Activated T-helper 1 cell treated with anti-CD3 and anti-CD28 coated beads, Interleukin-12 subunit alpha, Interleukin-12 subunit beta, Interleukin-2, Interleukin-4 antibody, amounts not matched to agents 30 ng/mL and 10 ng/mL and 1 ng/mL, durations not matched to agents 14 hours and 24 hours and 36 hours (primary cell): ENCODE measurements at regions not wholly inside any gene's neighbourhood (a gene's known extent, or its start where the extent isn't known, plus 50 kb on each side); places are given as distances from the start of the nearest gene placed in this dataset.

Experiments
- DNase-seq: peaks from one replicate; pipeline ENCODE4 v3.0.0; 2021; ENCODE audit warnings: low spot score
- H3K27ac Mint-ChIP-seq: one replicate; pipeline ENCODE4 v1.8.0; 2021; ENCODE audit warnings: mild to moderate bottlenecking, mixed read lengths
- H3K27me3 Mint-ChIP-seq: one replicate; pipeline ENCODE4 v1.8.0; 2022; ENCODE audit warnings: mild to moderate bottlenecking, moderate library complexity, mixed read lengths; ENCODE audit not compliant: insufficient read depth
- H3K36me3 Mint-ChIP-seq: one replicate; pipeline ENCODE4 v1.8.0; 2021; ENCODE audit warnings: low read depth, mixed read lengths
- H3K4me1 Mint-ChIP-seq: one replicate; pipeline ENCODE4 v1.8.0; 2021; ENCODE audit warnings: low read depth, mixed read lengths
- H3K4me3 Mint-ChIP-seq: one replicate; pipeline ENCODE4 v1.8.0; 2021; ENCODE audit warnings: mild to moderate bottlenecking, moderate library complexity, mixed read lengths
- H3K9me3 Mint-ChIP-seq: one replicate; pipeline ENCODE4 v1.8.0; 2021; ENCODE audit warnings: mixed read lengths
- intact Hi-C: fragments of 100-400 bp; cut with micrococcal nuclease; formaldehyde crosslinking; loops from one replicate; pipeline ENCODE4 v1.15.1; 2024

DNA sequence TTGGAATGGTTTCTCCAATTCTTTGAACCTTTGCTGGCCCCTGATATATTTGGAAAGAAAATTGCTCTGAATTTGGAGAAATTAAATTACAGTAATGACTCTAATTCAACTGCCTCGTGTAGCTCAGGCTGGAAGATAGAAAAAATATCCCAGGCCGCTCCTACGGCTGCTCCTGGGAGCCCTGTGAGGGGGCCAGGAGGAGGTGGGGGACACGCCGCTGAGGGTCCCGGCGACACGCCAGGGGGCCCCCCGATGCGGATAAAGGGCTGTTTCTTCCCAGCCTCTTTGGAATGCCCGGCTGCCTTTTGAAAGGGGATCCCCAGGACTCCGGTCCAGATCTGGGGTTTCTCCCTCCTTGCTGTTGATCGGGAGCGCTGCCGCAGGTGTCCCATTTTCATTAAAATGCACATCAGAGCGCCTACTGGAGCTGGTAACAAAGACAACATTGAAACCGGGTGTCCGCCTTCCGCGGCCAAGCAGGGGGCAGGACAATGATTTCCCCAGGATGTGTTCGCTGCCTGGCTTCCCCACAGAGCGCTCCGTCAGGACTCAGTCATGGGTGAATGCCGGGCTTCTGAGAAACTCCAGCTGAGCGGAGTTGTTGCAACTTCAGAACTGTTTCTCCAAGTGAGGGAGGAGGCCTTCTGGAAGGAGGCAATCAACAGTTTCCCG, 200.1 kb upstream of the KBTBD8 start:
- Mint-ChIP-seq H3K36me3 (no peaks in the 10 kb centered on the region), H3K27me3 (peaks cover 7% of the 10 kb centered on the region), H3K4me1 (no peaks in the 10 kb centered on the region), H3K4me3 (no peak overlapping the region), H3K27ac (no peak overlapping the region), H3K9me3 (no peaks in the 10 kb centered on the region)
- no peak for DNase-seq
- intact Hi-C loops = no loop called here

GRCh38 chr3:66800941-66801545, 197.1 kb upstream of the KBTBD8 start:
- Mint-ChIP-seq H3K9me3 (no peaks in the 10 kb centered on the region), H3K4me1 (no peaks in the 10 kb centered on the region), H3K27me3 (peaks cover 9% of the 10 kb centered on the region), H3K27ac (no peak overlapping the region), H3K4me3 (no peak overlapping the region), H3K36me3 (no peaks in the 10 kb centered on the region)
- DNase-seq = no peak
- intact Hi-C loops = no loop called here

GRCh38 chr3:66803206-66803605, 194.9 kb upstream of the KBTBD8 start:
- Mint-ChIP-seq H3K27me3 (peaks cover 9% of the 10 kb centered on the region), H3K36me3 (no peaks in the 10 kb centered on the region), H3K27ac (no peak overlapping the region), H3K4me1 (no peaks in the 10 kb centered on the region), H3K4me3 (no peak overlapping the region), H3K9me3 (no peaks in the 10 kb centered on the region)
- no peak for DNase-seq
- intact Hi-C loops = no loop called here

GRCh38 chr3:66803721-66804695, 194.1 kb upstream of the KBTBD8 start:
- Mint-ChIP-seq H3K27ac (no peak overlapping the region), H3K27me3 (peaks cover 5% of the 10 kb centered on the region), H3K9me3 (no peaks in the 10 kb centered on the region), H3K36me3 (no peaks in the 10 kb centered on the region), H3K4me3 (no peak overlapping the region), H3K4me1 (no peaks in the 10 kb centered on the region)
- no peak for DNase-seq
- intact Hi-C loops = no loop called here

DNA sequence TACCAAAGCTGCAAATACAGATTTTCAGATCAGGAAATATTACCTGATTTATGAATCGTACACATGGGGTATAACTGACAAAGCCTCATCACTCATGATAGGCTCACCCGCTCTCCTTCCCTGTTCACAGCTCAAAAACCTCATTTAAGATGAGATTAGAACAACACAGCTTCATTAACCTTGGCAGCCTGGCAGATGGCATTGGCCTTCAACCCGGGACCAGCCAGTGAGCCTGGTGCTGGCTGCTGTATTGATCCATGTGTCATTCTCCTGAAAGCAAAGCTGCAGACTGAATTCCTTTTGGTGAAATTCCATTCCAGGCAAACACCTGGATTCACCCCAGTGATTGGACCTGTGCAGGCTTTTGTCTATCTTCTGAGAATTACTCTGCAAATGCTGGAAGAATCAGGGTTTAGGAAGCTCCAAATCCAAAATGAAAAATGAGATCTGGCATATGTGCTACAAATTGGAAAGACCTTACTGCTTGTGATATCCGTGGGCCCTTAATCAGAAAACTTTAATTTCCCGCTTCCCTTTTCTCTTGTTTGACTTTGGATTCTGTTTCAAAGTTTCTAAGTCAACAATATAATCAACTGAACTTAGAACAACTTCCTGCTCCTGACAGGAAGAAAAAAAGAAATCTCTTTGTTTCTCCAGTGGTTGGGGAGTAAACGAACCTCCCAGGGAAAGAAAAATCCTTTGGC, 189.1 kb upstream of the KBTBD8 start:
- H3K4me3 Mint-ChIP-seq = no peak overlapping the region
- no peaks in the 10 kb centered on the region for H3K36me3 Mint-ChIP-seq
- intact Hi-C loops = no loop called here
- H3K9me3 Mint-ChIP-seq = no peaks in the 10 kb centered on the region
- H3K27ac Mint-ChIP-seq = no peak overlapping the region
- DNase-seq = no peak
- H3K4me1 Mint-ChIP-seq = no peaks in the 10 kb centered on the region
- peaks cover 2% of the 10 kb centered on the region for H3K27me3 Mint-ChIP-seq

DNA sequence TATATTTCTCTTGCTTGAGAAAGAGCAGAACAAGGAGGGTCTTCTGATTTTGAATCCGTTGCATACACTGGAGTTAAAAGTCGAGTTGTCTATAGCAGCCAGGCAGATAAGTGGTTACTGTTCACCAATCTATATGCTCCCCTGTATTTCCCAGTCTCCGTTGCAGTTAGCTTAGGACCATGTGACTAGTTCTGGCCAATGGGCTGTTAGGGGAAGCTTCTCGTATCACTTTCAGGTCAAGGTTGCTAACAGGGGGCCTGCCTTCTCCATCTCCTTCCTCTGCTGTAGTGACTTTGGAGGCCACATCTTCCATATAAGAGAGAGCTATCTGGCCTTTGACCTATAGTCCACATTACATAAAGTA, 188.5 kb upstream of the KBTBD8 start:
- Mint-ChIP-seq H3K4me1 (no peaks in the 10 kb centered on the region), H3K4me3 (no peak overlapping the region), H3K36me3 (no peaks in the 10 kb centered on the region), H3K27ac (no peak overlapping the region), H3K27me3 (peaks cover 2% of the 10 kb centered on the region), H3K9me3 (no peaks in the 10 kb centered on the region)
- intact Hi-C loops = no loop called here
- DNase-seq = no peak

DNA sequence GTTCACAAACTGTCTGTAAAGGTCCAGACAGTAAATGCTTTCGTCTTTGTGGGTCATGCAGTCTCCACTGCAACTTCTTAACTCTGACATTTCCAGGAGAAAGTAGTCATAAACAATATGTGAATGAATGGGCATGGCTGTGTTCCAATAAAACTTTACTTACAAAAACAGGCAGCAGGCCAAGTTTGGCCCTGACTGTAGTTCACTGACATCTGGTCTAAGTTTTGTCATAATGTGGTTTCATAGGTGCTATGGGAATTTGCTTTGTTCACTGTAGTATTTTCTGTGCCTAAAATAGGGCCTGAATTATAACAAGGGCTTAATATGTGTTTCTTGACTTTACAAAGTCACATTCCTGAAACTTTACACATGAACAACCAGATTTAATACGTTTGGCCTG, 186.0 kb upstream of the KBTBD8 start:
- H3K4me1 Mint-ChIP-seq = no peaks in the 10 kb centered on the region

DNA sequence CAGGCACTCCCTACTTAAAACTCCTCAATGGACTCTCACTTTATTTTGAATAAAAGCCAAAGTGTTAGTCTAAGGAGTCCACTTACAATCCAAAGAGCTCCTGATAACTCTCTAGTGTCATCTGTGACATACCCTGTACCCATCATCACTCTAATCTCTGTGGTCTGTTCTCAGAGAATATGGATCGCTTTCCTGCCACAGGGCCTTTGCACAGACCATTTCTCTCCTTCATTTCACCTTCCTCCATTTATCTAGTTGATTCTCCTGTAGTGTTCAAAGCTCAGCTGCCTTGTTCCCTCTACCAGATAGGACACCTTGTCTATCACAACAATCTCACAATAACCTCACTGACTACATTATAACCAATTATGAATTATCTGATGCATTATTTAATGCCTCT, 185.4 kb upstream of the KBTBD8 start:
- Mint-ChIP-seq H3K27me3 (peaks cover 8% of the 10 kb centered on the region), H3K36me3 (no peaks in the 10 kb centered on the region), H3K27ac (no peak overlapping the region), H3K4me3 (no peak overlapping the region), H3K4me1 (no peaks in the 10 kb centered on the region), H3K9me3 (no peaks in the 10 kb centered on the region)
- DNase-seq = no peak
- intact Hi-C loops = loop anchor here (10.0 kb wide), 1 partner anchor 308 kb away; the partner anchor contains the start of gene LRIG1

More for the DNA sequence above, 186.0 kb upstream of the KBTBD8 start:
- no peak overlapping the region for H3K4me3 Mint-ChIP-seq
- DNase-seq = no peak
- no peak overlapping the region for H3K27ac Mint-ChIP-seq
- H3K27me3 Mint-ChIP-seq = peaks cover 5% of the 10 kb centered on the region
- no peaks in the 10 kb centered on the region for H3K9me3 Mint-ChIP-seq
- intact Hi-C loops = loop anchor here (10.0 kb wide), 1 partner anchor 307 kb away; the partner anchor contains the start of gene LRIG1
- H3K36me3 Mint-ChIP-seq = no peaks in the 10 kb centered on the region

- DNase-seq = no peak
- no peaks in the 10 kb centered on the region for H3K36me3 Mint-ChIP-seq
- H3K9me3 Mint-ChIP-seq = no peaks in the 10 kb centered on the region
- no peak overlapping the region for H3K4me3 Mint-ChIP-seq
- peaks cover 14% of the 10 kb centered on the region for H3K27me3 Mint-ChIP-seq
- H3K27ac Mint-ChIP-seq = no peak overlapping the region
- no peaks in the 10 kb centered on the region for H3K4me1 Mint-ChIP-seq
- intact Hi-C loops = loop anchor here (1.0 to 10.0 kb wide), 6 partner anchors 311 to 1029 kb away; partner anchors contain the start of gene LRIG1
Measured at GRCh38 chr3:66816090-66816761, 181.9 kb upstream of the KBTBD8 start.

DNA sequence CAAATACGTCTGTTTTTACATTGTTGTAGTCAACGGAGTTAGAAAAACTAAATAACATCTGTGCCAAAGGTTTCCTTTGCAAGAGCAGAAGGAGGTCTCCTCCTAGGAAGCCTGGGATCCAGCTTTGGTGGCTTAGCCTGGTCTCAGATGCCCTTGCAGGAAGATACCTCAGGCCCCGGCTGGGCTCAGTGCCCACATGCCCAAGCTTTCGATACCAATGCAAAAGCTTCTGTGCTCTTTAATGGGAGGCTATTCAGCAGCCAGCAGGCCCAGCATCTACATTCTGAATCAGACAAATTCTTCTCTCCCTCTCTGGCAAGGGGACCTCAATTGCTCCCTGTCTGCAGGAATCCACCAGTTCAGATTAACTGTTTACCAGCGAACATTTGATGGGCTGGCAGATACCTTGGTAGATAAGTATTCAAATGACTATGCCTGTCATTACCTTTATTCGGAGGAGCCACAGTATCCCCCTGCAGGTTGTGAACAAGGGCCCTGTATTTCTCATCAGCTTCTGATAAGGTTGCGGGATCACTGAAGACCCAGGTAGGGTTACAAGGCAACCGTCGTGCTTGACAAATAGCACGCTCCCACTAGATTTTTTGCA, 180.1 kb upstream of the KBTBD8 start:
- Mint-ChIP-seq H3K4me1 (no peaks in the 10 kb centered on the region), H3K4me3 (no peak overlapping the region), H3K36me3 (no peaks in the 10 kb centered on the region), H3K9me3 (no peaks in the 10 kb centered on the region), H3K27me3 (peaks cover 14% of the 10 kb centered on the region), H3K27ac (no peak overlapping the region)
- intact Hi-C loops = loop anchor here (5.0 to 10.0 kb wide), 3 partner anchors 313 to 1031 kb away; partner anchors contain the start of gene LRIG1
- DNase-seq = no peak

- Mint-ChIP-seq H3K36me3 (no peaks in the 10 kb centered on the region), H3K4me3 (no peak overlapping the region), H3K27ac (no peak overlapping the region), H3K4me1 (no peaks in the 10 kb centered on the region), H3K27me3 (peaks cover 14% of the 10 kb centered on the region), H3K9me3 (no peaks in the 10 kb centered on the region)
- intact Hi-C loops = loop anchor here (5.0 to 10.0 kb wide), 3 partner anchors 315 to 1033 kb away; partner anchors contain the start of gene LRIG1
- DNase-seq = no peak
Measured at GRCh38 chr3:66819993-66820501, 178.1 kb upstream of the KBTBD8 start.
